ENCODE measurements at regions not wholly inside any gene's neighbourhood (a gene's known extent, or its start where the extent isn't known, plus 50 kb on each side); places are given as distances from the start of the nearest gene placed in this dataset.
"Not testable (repeated sequence)": the region's sequence is repeated elsewhere in the genome, so short reads cannot be mapped to it uniquely, and the experiment has no call there.

GRCh38 chr9:108393481-108394001 is 462.2 kb downstream of the ACTL7B start:
- DNase-seq: not testable (repeated sequence)

GRCh38 chr9:108392877-108393276 is 462.9 kb downstream of the ACTL7B start:
- no peak for DNase-seq

GRCh38 chr9:108389056-108389455 is 466.7 kb downstream of the ACTL7B start:
- DNase-seq: no peak

- DNase-seq: peak; percentile 92
Measured at GRCh38 chr9:108386859-108387384, 468.9 kb downstream of the ACTL7B start.

- DNase-seq: no peak
Measured at GRCh38 chr9:108386032-108386431, 469.8 kb downstream of the ACTL7B start.

DNA sequence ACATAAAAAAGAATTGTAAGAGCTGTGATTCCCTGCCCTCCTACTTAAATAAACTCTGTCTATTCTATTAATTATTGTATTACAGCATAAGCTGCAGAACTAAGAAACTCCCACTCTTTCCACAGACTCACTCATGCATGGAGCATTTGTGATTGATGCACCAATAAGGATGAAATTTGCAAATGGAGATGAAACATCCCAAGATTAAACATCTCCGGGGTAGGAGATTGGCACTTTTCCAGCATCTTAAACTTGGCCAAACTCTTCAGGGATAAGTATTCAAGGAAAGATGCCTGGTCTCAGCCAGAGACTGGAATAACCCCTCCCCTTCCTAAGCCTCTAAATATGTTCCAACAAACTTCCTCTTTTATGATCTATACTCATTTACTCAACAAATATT is 472.0 kb downstream of the ACTL7B start:
- peak; percentile 28 for DNase-seq

DNA sequence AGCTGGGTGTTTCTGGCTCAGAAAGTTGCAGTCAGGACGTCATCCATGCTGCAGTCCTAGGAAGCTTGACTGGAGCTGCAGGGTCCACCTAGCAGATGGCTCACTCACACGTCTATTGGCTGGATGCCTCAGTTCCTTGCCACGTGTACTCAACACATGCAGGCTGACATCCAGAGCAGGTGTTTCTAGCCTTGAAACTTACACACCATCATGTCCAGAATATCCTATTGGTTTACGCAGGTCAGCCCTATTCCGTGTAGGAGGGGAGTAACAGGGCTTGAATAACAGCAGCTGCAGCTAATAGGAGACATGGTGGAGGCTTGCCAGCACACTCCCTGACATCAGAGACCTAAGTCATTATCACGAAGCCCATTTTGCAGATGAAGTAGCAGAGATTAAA is 473.5 kb downstream of the ACTL7B start:
- DNase-seq: no peak

GRCh38 chr9:108377881-108378280 is 477.9 kb downstream of the ACTL7B start:
- peak; percentile 23 for DNase-seq

GRCh38 chr9:108377382-108377781 is 478.4 kb downstream of the ACTL7B start:
- DNase-seq: no peak

DNA sequence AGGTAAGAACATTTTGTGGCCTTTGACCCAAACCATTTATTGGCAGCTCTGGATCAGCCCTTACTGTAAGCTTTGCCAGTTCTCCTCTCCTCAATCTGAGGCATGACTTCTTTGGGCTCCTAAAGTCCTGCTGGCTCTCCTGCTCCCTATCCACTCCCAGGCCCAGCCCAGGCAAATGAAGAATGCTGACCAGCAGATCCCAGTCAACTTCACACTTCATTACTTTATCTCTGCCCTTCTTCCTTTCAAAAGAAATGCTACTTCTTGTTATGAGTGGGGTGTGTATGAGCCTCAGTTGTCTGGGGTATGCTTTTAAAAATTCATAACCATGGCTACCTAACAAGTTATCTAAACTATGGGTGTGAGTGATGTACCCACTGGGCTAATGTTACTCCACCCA is 479.6 kb downstream of the ACTL7B start:
- no peak for DNase-seq

GRCh38 chr9:108374626-108375025 is 481.2 kb downstream of the ACTL7B start:
- no peak for DNase-seq

DNA sequence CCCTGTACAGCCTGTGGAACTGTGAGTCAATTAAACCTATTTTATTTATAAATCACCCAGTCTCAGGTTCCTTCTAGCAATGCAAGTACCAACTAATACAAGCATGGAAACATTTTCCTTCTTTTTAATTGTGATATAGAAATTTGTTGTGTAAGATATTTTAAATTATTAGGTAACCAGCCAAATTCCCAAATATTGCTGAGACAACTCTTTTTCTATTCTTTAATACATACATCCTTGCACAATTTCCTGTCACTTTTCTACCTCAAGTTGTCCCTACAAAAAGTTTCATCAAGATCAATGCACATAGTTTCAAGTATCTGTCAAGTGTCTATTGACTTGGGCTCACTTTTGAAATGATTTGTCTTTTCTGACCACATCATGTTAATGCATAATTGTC is 488.6 kb downstream of the ACTL7B start:
- no peak for DNase-seq

DNA sequence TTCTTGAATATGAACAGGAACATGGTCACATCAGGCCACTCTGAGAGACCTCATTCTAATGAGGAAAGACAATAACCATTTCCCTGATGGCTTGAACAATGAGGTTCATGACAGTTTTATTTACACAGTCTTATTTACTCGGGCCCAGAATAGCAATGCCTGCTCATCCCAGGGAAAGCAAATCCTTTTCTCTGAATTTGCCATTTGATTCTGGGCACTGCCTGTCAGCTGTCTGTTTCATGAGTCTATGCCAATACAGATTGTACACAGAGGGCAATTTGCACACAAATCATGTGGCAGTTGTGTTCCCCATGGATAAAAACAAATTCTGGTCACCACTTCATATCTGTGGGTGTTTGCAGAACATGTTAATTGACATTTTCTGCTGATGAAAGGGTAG is 492.5 kb downstream of the ACTL7B start:
- DNase-seq: no peak

- no peak for DNase-seq
Measured at GRCh38 chr9:108360304-108360703, 495.5 kb downstream of the ACTL7B start.

DNA sequence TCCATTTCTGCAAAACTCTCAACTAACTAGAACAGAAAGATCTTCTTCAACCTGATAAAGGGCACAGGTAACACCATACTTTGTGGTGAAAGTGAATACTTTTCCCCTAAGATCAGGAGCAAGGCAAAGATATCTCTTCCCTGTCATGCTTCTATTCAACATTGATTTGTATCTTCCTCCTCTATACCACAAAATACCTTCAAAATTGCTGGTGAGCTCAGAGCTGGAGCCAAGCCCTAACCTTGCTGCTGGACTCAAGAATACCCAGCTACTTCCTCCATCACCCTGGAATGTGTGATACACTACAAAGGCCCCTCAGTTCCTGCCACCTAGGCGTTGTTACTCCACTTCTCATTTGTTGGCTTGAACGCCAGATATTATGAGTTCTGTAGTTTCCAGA is 499.0 kb downstream of the ACTL7B start:
- peak; percentile 32 for DNase-seq

GRCh38 chr9:108351571-108351970 is 504.2 kb downstream of the ACTL7B start:
- DNase-seq: no peak

DNA sequence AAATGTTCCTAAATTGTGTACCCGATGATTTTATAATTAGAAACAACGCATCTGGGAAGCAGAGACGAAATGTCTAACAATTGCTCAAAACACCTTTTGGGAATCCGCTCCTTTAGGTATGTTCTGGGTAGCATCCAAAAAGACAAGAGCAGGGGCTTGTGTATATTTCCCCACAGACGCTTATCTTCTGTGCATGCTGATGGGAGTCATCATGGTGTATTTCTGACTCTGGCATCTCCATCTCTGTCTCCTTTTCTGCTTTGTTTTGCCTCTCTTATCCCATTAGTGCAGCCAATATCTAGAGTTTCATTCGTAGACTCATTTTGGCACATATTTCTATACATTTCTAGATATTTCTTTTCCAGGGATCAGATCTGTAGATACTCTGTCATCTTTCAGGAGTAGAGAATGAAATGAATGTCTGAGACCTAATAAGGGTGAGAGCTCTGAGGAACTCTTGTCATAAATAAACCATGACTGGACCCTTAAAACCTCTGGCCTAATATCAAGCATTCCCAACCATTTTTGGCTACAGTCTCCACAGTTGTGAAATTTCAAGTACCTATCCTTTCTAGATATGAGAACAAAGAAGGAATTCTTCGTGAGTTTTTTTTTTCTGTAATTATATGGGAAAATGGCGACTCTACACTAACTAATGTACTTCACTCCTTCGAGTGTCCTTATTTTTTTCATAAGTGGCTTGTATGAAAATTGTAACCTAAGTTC is 508.2 kb downstream of the ACTL7B start:
- peak; percentile 17 for DNase-seq

DNA sequence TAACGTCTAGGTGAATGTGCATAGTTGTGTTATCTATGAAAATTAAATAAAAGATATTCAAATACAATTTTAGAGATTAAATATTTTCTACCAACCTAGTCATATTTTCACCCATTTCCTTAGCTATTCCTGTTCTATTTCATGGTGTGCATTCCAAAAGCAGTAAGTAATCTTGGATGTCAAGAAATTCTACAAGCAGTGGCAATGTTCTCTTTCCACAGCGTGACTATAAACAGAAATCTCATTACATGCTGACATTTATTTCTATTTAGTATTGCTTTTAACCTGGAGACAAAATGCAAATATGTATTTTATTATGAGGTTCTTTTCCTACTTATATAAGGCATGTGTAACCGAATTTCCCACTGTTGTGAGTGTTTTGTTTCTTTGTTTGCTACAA is 510.0 kb downstream of the ACTL7B start:
- DNase-seq: no peak

- DNase-seq: no peak
Measured at GRCh38 chr9:108339251-108339650, 516.5 kb downstream of the ACTL7B start.

DNA sequence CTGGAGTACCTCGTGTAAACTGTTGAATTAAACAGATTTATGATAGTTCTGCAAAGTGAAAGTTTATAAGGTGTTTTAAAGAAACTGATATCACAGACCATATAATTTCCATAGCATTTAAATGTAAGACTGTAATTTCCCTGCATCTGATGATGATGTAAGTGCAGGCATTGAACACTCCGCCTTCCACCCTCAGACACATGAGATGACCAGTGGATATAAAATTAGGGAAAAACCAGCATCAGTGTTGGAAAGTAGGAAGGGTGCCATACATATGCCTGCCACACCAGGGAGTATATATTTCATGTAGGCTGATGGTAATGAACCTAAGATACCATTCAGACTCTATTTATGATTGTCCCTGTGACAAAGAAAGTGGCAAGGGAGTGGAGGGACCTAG is 519.2 kb downstream of the ACTL7B start:
- no peak for DNase-seq

DNA sequence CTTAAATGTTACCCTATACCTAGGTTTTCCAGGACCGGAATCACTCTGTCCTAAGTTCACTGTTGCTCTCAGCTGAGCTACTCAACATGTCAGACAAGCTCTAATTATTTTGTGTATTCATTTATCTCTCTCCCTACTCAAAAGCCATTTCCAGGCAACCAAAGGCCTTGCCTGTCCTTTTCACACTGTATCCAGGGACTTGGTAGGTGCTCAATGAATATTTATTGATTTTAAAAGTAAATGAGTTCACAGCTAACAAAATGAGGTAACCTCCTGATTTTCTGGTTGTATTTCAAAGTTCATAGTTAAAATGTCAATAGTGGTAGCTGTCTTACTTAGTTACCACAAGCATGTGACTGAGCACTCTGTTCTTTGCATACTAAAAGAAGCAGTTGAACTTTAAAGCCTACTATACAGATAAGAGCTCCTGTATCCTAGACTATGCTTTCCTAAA is 522.2 kb downstream of the ACTL7B start:
- DNase-seq: no peak

GRCh38 chr9:108331596-108331995 is 524.2 kb downstream of the ACTL7B start:
- no peak for DNase-seq

- DNase-seq: no peak
Measured at GRCh38 chr9:108325406-108325805, 530.4 kb downstream of the ACTL7B start.

DNA sequence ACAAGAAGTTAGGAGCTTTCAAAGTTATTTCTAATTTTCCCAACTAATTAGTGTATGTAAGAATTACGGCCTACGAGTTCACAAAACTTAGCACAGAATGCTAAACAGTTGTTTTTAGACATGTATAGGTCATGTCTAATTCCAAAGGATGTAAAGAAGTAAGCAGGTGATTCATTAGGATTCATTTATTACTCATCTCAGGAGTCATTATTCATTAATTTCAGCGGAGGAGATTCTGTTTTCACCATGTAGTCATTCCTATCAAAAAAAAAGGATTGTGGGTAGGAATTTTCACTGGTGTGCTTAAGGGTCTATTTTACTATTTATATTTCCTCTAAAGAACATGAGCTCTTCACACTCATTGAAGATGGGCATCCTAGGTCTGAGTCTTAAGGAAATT is 532.2 kb downstream of the ACTL7B start:
- no peak for DNase-seq
